ENCODE measurements at regions not wholly inside any gene's neighbourhood (a gene's known extent, or its start where the extent isn't known, plus 50 kb on each side); places are given as distances from the start of the nearest gene placed in this dataset.

- H3K9ac ChIP-seq (ENCODE audit: low read depth, low read length, poor library complexity) = no peak overlapping the region
- no peak overlapping the region for H3K4me3 ChIP-seq (ENCODE audit: low read length in 2 of 2)
- H4K91ac ChIP-seq (ENCODE audit: low read depth, low read length, poor library complexity) = no peak overlapping the region
- H3K27ac ChIP-seq (replicated peaks; ENCODE audit: low read length) = no peak overlapping the region
- H4K8ac ChIP-seq (ENCODE audit: low read depth, low read length) = no peak overlapping the region
- no peak overlapping the region for H2AFZ ChIP-seq (ENCODE audit: low read length)
- no peak overlapping the region for H2BK120ac ChIP-seq (ENCODE audit: low read depth, low read length)
- no peak overlapping the region for H2BK5ac ChIP-seq (ENCODE audit: low read length)
- no peak for DNase-seq (ENCODE audit: low spot score)
- H3K14ac ChIP-seq (ENCODE audit: low read length) = no peak overlapping the region
- H3K4ac ChIP-seq (ENCODE audit: low read length) = no peak overlapping the region
- no peak overlapping the region for H2BK15ac ChIP-seq (ENCODE audit: low read length)
- H3K18ac ChIP-seq (ENCODE audit: low read length) = no peak overlapping the region
- H2BK12ac ChIP-seq (ENCODE audit: low read length) = no peak overlapping the region
- no peak overlapping the region for H3K23ac ChIP-seq (ENCODE audit: low read depth, low read length, poor library complexity)
- no peak overlapping the region for H2AK5ac ChIP-seq (ENCODE audit: low read depth, low read length)
- no peaks in the 10 kb centered on the region for H3K9me3 ChIP-seq (replicated peaks in 1 of 2; ENCODE audit: control insufficient read depth in 2 of 2, insufficient read depth in 1 of 2, low read depth in 1 of 2, low read length in 2 of 2)
- H3K4me1 ChIP-seq (ENCODE audit: control insufficient read depth in 2 of 2, insufficient read depth in 1 of 2, low read depth in 1 of 2, low read length in 2 of 2) = no peaks in the 10 kb centered on the region
- H3K4me2 ChIP-seq (ENCODE audit: insufficient read depth, low read length, poor library complexity, severe bottlenecking) = no peak overlapping the region
- no peaks in the 10 kb centered on the region for H3K79me1 ChIP-seq (ENCODE audit: low read depth, low read length)
- H3K36me3 ChIP-seq (replicated peaks in 1 of 2; ENCODE audit: control insufficient read depth in 2 of 2, insufficient read depth in 2 of 2, low read length in 2 of 2) = no peaks in the 10 kb centered on the region
- no peaks in the 10 kb centered on the region for H3K27me3 ChIP-seq (ENCODE audit: control insufficient read depth in 3 of 3, insufficient read depth in 3 of 3, low read depth in 1 of 3, low read length in 3 of 3)
Measured at GRCh38 chr15:53116169-53116568, 326.0 kb upstream of the ONECUT1 start.

- H3K18ac ChIP-seq (ENCODE audit: low read length) = no peak overlapping the region
- H3K14ac ChIP-seq (ENCODE audit: low read length) = no peak overlapping the region
- H4K8ac ChIP-seq (ENCODE audit: low read depth, low read length) = no peak overlapping the region
- no peak overlapping the region for H3K23ac ChIP-seq (ENCODE audit: low read depth, low read length, poor library complexity)
- no peaks in the 10 kb centered on the region for H3K27me3 ChIP-seq (ENCODE audit: control insufficient read depth in 3 of 3, insufficient read depth in 3 of 3, low read depth in 1 of 3, low read length in 3 of 3)
- H2BK120ac ChIP-seq (ENCODE audit: low read depth, low read length) = no peak overlapping the region
- no peak overlapping the region for H2BK15ac ChIP-seq (ENCODE audit: low read length)
- H2BK5ac ChIP-seq (ENCODE audit: low read length) = no peak overlapping the region
- no peak overlapping the region for H3K4me3 ChIP-seq (ENCODE audit: low read length in 2 of 2)
- no peak overlapping the region for H3K9ac ChIP-seq (ENCODE audit: low read depth, low read length, poor library complexity)
- no peak overlapping the region for H2AFZ ChIP-seq (ENCODE audit: low read length)
- no peak overlapping the region for H3K4me2 ChIP-seq (ENCODE audit: insufficient read depth, low read length, poor library complexity, severe bottlenecking)
- H3K4ac ChIP-seq (ENCODE audit: low read length) = no peak overlapping the region
- H3K9me3 ChIP-seq (replicated peaks in 1 of 2; ENCODE audit: control insufficient read depth in 2 of 2, insufficient read depth in 1 of 2, low read depth in 1 of 2, low read length in 2 of 2) = no peaks in the 10 kb centered on the region
- no peak overlapping the region for H2BK12ac ChIP-seq (ENCODE audit: low read length)
- no peak overlapping the region for H4K91ac ChIP-seq (ENCODE audit: low read depth, low read length, poor library complexity)
- H3K36me3 ChIP-seq (replicated peaks in 1 of 2; ENCODE audit: control insufficient read depth in 2 of 2, insufficient read depth in 2 of 2, low read length in 2 of 2) = no peaks in the 10 kb centered on the region
- H2AK5ac ChIP-seq (ENCODE audit: low read depth, low read length) = no peak overlapping the region
- no CpG with 5 or more reads among the region's 1 CpG for WGBS, 2 donors (ENCODE audit: extremely low coverage in 2 of 2, insufficient read length in 2 of 2, insufficient replicate concordance in 1 of 2)
- no peaks in the 10 kb centered on the region for H3K4me1 ChIP-seq (ENCODE audit: control insufficient read depth in 2 of 2, insufficient read depth in 1 of 2, low read depth in 1 of 2, low read length in 2 of 2)
- no peaks in the 10 kb centered on the region for H3K79me1 ChIP-seq (ENCODE audit: low read depth, low read length)
- H3K27ac ChIP-seq (replicated peaks; ENCODE audit: low read length) = no peak overlapping the region
- no peak for DNase-seq (ENCODE audit: low spot score)
Measured at GRCh38 chr15:53115563-53115962, 325.4 kb upstream of the ONECUT1 start.

- no peak overlapping the region for H3K9ac ChIP-seq (ENCODE audit: low read depth, low read length, poor library complexity)
- no peak overlapping the region for H2AFZ ChIP-seq (ENCODE audit: low read length)
- H4K91ac ChIP-seq (ENCODE audit: low read depth, low read length, poor library complexity) = no peak overlapping the region
- DNase-seq (ENCODE audit: low spot score) = no peak
- no peak overlapping the region for H2BK5ac ChIP-seq (ENCODE audit: low read length)
- no peak overlapping the region for H4K8ac ChIP-seq (ENCODE audit: low read depth, low read length)
- no peak overlapping the region for H2BK15ac ChIP-seq (ENCODE audit: low read length)
- no peak overlapping the region for H3K18ac ChIP-seq (ENCODE audit: low read length)
- no peak overlapping the region for H3K4me3 ChIP-seq (ENCODE audit: low read length in 2 of 2)
- H3K23ac ChIP-seq (ENCODE audit: low read depth, low read length, poor library complexity) = no peak overlapping the region
- no peaks in the 10 kb centered on the region for H3K79me1 ChIP-seq (ENCODE audit: low read depth, low read length)
- no peak overlapping the region for H3K27ac ChIP-seq (replicated peaks; ENCODE audit: low read length)
- H3K14ac ChIP-seq (ENCODE audit: low read length) = no peak overlapping the region
- H3K9me3 ChIP-seq (replicated peaks in 1 of 2; ENCODE audit: control insufficient read depth in 2 of 2, insufficient read depth in 1 of 2, low read depth in 1 of 2, low read length in 2 of 2) = no peaks in the 10 kb centered on the region
- H2BK12ac ChIP-seq (ENCODE audit: low read length) = no peak overlapping the region
- no peak overlapping the region for H3K4me2 ChIP-seq (ENCODE audit: insufficient read depth, low read length, poor library complexity, severe bottlenecking)
- no peak overlapping the region for H2BK120ac ChIP-seq (ENCODE audit: low read depth, low read length)
- no peaks in the 10 kb centered on the region for H3K27me3 ChIP-seq (ENCODE audit: control insufficient read depth in 3 of 3, insufficient read depth in 3 of 3, low read depth in 1 of 3, low read length in 3 of 3)
- no peak overlapping the region for H2AK5ac ChIP-seq (ENCODE audit: low read depth, low read length)
- no peaks in the 10 kb centered on the region for H3K4me1 ChIP-seq (ENCODE audit: control insufficient read depth in 2 of 2, insufficient read depth in 1 of 2, low read depth in 1 of 2, low read length in 2 of 2)
- no peaks in the 10 kb centered on the region for H3K36me3 ChIP-seq (replicated peaks in 1 of 2; ENCODE audit: control insufficient read depth in 2 of 2, insufficient read depth in 2 of 2, low read length in 2 of 2)
- WGBS, 2 donors (ENCODE audit: extremely low coverage in 2 of 2, insufficient read length in 2 of 2, insufficient replicate concordance in 1 of 2) = no CpG with 5 or more reads among the region's 3 CpGs
- no peak overlapping the region for H3K4ac ChIP-seq (ENCODE audit: low read length)
Measured at GRCh38 chr15:53114960-53115359, 324.8 kb upstream of the ONECUT1 start.

DNA sequence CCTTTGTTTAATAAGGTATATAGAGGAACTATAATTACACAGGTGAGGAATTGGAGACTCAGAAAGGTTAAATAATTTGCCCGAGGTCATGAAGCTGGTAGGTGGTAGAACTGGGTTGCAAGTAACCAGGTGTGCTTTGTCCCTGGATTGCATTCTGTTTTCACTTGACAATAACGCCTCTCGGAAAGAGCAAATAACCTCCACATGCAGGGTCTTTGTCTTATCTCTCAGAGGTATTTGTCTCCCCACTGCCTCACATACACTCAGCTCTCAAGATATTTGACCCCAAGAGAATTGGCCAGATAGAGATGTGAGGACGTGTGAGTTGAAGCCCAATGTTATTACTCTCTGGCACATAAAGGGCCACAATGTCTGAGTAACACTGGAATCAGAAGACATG is 320.9 kb upstream of the ONECUT1 start:
- Histone ChIP-seq H3K4me1 (ENCODE audit: control insufficient read depth in 2 of 2, insufficient read depth in 1 of 2, low read depth in 1 of 2, low read length in 2 of 2) (no peaks in the 10 kb centered on the region), H3K4me3 (ENCODE audit: low read length in 2 of 2) (no peak overlapping the region), H3K4me2 (ENCODE audit: insufficient read depth, low read length, poor library complexity, severe bottlenecking) (no peak overlapping the region), H2BK120ac (ENCODE audit: low read depth, low read length) (no peak overlapping the region), H3K9ac (ENCODE audit: low read depth, low read length, poor library complexity) (no peak overlapping the region), H3K36me3 (replicated peaks in 1 of 2; ENCODE audit: control insufficient read depth in 2 of 2, insufficient read depth in 2 of 2, low read length in 2 of 2) (no peaks in the 10 kb centered on the region), H3K4ac (ENCODE audit: low read length) (no peak overlapping the region), H3K27ac (replicated peaks; ENCODE audit: low read length) (no peak overlapping the region), H2BK15ac (ENCODE audit: low read length) (no peak overlapping the region), H3K9me3 (replicated peaks in 1 of 2; ENCODE audit: control insufficient read depth in 2 of 2, insufficient read depth in 1 of 2, low read depth in 1 of 2, low read length in 2 of 2) (no peaks in the 10 kb centered on the region), H3K27me3 (ENCODE audit: control insufficient read depth in 3 of 3, insufficient read depth in 3 of 3, low read depth in 1 of 3, low read length in 3 of 3) (no peaks in the 10 kb centered on the region), H2BK12ac (ENCODE audit: low read length) (no peak overlapping the region), H2AK5ac (ENCODE audit: low read depth, low read length) (no peak overlapping the region), H3K79me1 (ENCODE audit: low read depth, low read length) (no peaks in the 10 kb centered on the region), H2BK5ac (ENCODE audit: low read length) (no peak overlapping the region), H4K91ac (ENCODE audit: low read depth, low read length, poor library complexity) (no peak overlapping the region), H4K8ac (ENCODE audit: low read depth, low read length) (no peak overlapping the region), H2AFZ (ENCODE audit: low read length) (no peak overlapping the region), H3K18ac (ENCODE audit: low read length) (no peak overlapping the region), H3K23ac (ENCODE audit: low read depth, low read length, poor library complexity) (no peak overlapping the region), H3K14ac (ENCODE audit: low read length) (no peak overlapping the region)
- DNase-seq (ENCODE audit: low spot score) = no peak
- no CpG with 5 or more reads among the region's 4 CpGs for WGBS, 2 donors (ENCODE audit: extremely low coverage in 2 of 2, insufficient read length in 2 of 2, insufficient replicate concordance in 1 of 2)
